ENCODE measurements at regions not wholly inside any gene's neighbourhood (a gene's known extent, or its start where the extent isn't known, plus 50 kb on each side); places are given as distances from the start of the nearest gene placed in this dataset.

DNA sequence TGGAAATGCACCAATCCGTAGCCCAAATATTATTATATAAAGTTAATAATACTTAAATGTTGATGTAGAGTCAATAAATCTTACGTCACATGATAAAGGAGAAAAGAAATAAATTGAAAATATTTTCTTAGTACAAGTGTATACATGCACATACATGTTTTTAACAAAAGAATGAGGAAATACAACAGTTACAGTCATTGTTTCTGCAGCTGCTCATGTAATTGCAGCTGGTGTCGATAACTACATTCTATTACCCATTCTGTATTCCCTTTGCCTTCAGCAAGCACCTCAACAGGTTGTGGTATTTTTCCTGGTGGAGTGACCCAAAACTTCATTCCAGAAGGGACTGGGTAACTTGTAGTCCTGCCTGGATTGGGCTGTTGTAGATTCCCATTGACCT, 377.8 kb upstream of the FSIP2 start:
- TF ChIP-seq, protein P1, sequence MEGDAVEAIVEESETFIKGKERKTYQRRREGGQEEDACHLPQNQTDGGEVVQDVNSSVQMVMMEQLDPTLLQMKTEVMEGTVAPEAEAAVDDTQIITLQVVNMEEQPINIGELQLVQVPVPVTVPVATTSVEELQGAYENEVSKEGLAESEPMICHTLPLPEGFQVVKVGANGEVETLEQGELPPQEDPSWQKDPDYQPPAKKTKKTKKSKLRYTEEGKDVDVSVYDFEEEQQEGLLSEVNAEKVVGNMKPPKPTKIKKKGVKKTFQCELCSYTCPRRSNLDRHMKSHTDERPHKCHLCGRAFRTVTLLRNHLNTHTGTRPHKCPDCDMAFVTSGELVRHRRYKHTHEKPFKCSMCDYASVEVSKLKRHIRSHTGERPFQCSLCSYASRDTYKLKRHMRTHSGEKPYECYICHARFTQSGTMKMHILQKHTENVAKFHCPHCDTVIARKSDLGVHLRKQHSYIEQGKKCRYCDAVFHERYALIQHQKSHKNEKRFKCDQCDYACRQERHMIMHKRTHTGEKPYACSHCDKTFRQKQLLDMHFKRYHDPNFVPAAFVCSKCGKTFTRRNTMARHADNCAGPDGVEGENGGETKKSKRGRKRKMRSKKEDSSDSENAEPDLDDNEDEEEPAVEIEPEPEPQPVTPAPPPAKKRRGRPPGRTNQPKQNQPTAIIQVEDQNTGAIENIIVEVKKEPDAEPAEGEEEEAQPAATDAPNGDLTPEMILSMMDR (IDR thresholded peaks at IDR 0.05), result no peak
- TF ChIP-seq POLR2A (IDR thresholded peaks at IDR 0.05), result no peak

Measured in testis (tissue), 2 donors.